Upper lobe of left lung (tissue), 6 donors: ENCODE measurements at regions not wholly inside any gene's neighbourhood (a gene's known extent, or its start where the extent isn't known, plus 50 kb on each side); places are given as distances from the start of the nearest gene placed in this dataset.

Experiments used
- ATAC-seq, 2 donors: fragments of 200-7000 bp; cut with Tn5 transposase; one replicate each; pipeline ENCODE4 v1.9.1; 2022; ENCODE audit warnings: mild to moderate bottlenecking in 2 of 2, moderate library complexity in 2 of 2; ENCODE audit not compliant: low FRiP score in 2 of 2
- DNase-seq, 2 donors: peaks; one replicate each; pipeline ENCODE4 v3.0.0-alpha.2; 2019 to 2020
- H3K27ac ChIP-seq, 4 donors: fragments of 200-600 bp; sonication (generic); one replicate each; pipeline ENCODE4 v1.5.1; 2016 to 2019
- H3K27me3 ChIP-seq, 4 donors: fragments of 200-600 bp; sonication (generic); one replicate each; pipeline ENCODE4 v1.5.1; 2017 to 2019
- H3K36me3 ChIP-seq, 4 donors: fragments of 200-600 bp; sonication (generic); one replicate each; pipeline ENCODE4 v1.5.1; 2016 to 2019
- H3K4me1 ChIP-seq, 4 donors: fragments of 200-600 bp; sonication (generic); one replicate each; pipeline ENCODE4 v1.5.1; 2018 to 2019
- H3K4me3 ChIP-seq, 4 donors: fragments of 200-600 bp; sonication (generic); one replicate each; pipeline ENCODE4 v1.5.1; 2017 to 2019; ENCODE audit warnings: mild to moderate bottlenecking in 2 of 4, moderate library complexity in 1 of 4
- H3K9me3 ChIP-seq, 4 donors: fragments of 200-600 bp; sonication (generic); one replicate each; pipeline ENCODE4 v1.5.1; 2018 to 2019
- EP300 ChIP-seq, 4 donors: sonication (generic); formaldehyde crosslinking; IDR thresholded peaks; one replicate each; pipeline ENCODE4 v1.5.1; 2017; ENCODE audit warnings: antibody characterized with exemption in 4 of 4, control low read depth in 2 of 4
- POLR2A ChIP-seq, 4 donors: fragments of 450-650 bp; IDR thresholded peaks; one replicate each; pipeline ENCODE4 v1.5.1; 2016 to 2017; ENCODE audit warnings: antibody characterized with exemption in 4 of 4, mild to moderate bottlenecking in 2 of 4
- POLR2AphosphoS5 ChIP-seq, 2 donors: sonication (generic); formaldehyde crosslinking; IDR thresholded peaks; one replicate each; pipeline ENCODE4 v1.5.1; 2017; ENCODE audit warnings: antibody characterized with exemption in 2 of 2
- WGBS, 2 donors: methylation state at CpG; one replicate each; pipeline ENCODE4 v1.1.5; 2017 to 2018; 5-methylcytosine and 5-hydroxymethylcytosine counted together
- TF ChIP-seq, protein P1 (sequence below), 6 experiments: fragments of 450-650 bp in 4 of 6; fragments of 200-600 bp in 2 of 6; sonication (generic) in 2 of 6; IDR thresholded peaks; one replicate each; pipeline ENCODE4 v1.5.1; 2016 to 2019; ENCODE audit warnings: antibody characterized with exemption in 6 of 6
- donor health status: DM: no; HTN: no; CAD: no; lungs with moderate emphysema.
- donor health status: DM: no; HTN: yes; CAD: no; lungs with severe emphysema.

DNA sequence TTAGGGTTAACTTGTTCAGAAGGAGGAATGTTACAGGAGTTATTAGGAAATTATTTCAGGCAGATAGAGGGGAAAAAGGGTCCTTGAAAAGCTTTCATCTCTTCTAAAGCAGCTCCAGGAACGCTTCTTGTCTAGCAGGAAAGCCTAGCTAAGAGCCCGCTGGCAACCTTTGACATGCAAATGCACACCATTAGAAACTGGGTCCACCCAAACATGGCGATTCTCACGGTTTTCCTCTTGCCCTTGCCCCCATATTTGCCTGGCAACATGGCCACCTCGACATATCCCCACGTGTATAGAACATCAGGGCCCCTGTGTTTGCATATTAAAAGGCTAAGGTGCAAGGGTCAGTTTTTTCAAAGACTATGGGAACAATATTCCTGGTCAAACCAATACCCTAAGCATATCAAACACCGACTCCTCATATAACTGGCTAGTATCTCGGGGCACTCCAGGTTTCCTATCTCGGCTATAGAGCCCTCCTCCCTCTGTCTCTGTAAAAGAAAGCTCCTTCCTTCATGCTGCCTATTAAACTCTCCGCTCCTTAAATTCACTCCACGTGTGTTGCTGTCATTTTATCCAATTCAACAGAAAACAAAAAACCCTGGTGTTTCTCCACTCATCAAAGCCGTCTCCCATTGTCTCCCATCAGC lies 268.9 kb upstream of the HSFY2 start:
- 77% methylated on average over 12 of the region's 12 CpGs; no CpG with 5 or more reads in 1 of the 2 donors for WGBS, 2 donors
- no peak for TF ChIP-seq POLR2AphosphoS5 (IDR thresholded peaks at IDR 0.05)
- TF ChIP-seq, protein P1, sequence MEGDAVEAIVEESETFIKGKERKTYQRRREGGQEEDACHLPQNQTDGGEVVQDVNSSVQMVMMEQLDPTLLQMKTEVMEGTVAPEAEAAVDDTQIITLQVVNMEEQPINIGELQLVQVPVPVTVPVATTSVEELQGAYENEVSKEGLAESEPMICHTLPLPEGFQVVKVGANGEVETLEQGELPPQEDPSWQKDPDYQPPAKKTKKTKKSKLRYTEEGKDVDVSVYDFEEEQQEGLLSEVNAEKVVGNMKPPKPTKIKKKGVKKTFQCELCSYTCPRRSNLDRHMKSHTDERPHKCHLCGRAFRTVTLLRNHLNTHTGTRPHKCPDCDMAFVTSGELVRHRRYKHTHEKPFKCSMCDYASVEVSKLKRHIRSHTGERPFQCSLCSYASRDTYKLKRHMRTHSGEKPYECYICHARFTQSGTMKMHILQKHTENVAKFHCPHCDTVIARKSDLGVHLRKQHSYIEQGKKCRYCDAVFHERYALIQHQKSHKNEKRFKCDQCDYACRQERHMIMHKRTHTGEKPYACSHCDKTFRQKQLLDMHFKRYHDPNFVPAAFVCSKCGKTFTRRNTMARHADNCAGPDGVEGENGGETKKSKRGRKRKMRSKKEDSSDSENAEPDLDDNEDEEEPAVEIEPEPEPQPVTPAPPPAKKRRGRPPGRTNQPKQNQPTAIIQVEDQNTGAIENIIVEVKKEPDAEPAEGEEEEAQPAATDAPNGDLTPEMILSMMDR (IDR thresholded peaks at IDR 0.05): no peak
- TF ChIP-seq EP300 (IDR thresholded peaks at IDR 0.05): no peak
- TF ChIP-seq POLR2A (IDR thresholded peaks at IDR 0.05): no peak

DNA sequence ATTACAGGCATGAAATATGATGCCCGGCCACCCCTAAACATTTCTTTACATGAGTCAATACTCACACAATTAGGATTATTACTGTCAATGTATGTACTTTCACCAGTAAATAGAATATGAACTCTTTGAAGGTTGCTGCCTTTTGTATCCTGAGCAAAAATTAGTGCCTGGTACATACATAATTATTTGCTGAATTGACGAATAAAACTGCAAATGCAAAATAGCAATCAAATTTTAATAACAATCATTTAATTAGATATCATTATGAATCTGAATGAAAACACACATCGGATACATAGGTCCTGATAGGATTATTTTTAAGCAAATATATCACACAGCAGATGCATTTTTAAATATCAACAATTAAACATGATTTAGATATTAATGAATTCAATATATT lies 253.1 kb upstream of the HSFY2 start:
- H3K27me3 ChIP-seq: no peaks in the 10 kb centered on the region
- WGBS, 2 donors: 98% methylated on average over 3 of the region's 3 CpGs; no CpG with 5 or more reads in 1 of the 2 donors
- DNase-seq (no peak), ATAC-seq (no peak)
- H3K27ac ChIP-seq: no peak overlapping the region
- no peaks in the 10 kb centered on the region for H3K4me1 ChIP-seq
- no peaks in the 10 kb centered on the region for H3K36me3 ChIP-seq
- TF ChIP-seq POLR2A (IDR thresholded peaks at IDR 0.05): no peak
- TF ChIP-seq, protein P1 (IDR thresholded peaks at IDR 0.05): no peak
- no peak for TF ChIP-seq POLR2AphosphoS5 (IDR thresholded peaks at IDR 0.05)
- no peak overlapping the region for H3K4me3 ChIP-seq
- no peaks in the 10 kb centered on the region for H3K9me3 ChIP-seq

More for the DNA sequence above, 268.9 kb upstream of the HSFY2 start:
- DNase-seq (no peak), ATAC-seq (no peak)
- Histone ChIP-seq H3K27me3 (no peaks in the 10 kb centered on the region), H3K36me3 (no peaks in the 10 kb centered on the region), H3K27ac (no peak overlapping the region), H3K4me3 (no peak overlapping the region), H3K9me3 (no peaks in the 10 kb centered on the region), H3K4me1 (no peaks in the 10 kb centered on the region)

DNA sequence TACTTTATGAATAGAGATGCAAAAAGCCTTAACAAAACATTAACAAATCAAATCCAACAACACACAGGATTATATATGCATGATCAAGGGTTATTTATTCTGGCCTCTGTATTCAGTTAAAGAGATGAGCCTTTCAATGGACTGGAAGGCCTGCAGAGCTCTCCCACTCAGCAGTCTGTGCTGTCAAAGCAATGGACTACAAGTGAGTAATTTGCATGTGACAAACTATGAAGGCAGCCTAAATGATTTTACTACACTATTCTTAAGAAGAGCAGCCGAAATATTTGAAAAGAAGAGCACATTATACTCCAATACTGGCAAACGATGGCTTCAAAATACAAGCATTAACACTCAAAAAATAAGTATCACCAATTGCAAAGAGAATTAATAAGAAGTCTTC lies 250.4 kb upstream of the HSFY2 start:
- Histone ChIP-seq H3K4me3 (no peak overlapping the region), H3K9me3 (no peaks in the 10 kb centered on the region), H3K36me3 (no peaks in the 10 kb centered on the region), H3K27me3 (no peaks in the 10 kb centered on the region), H3K27ac (no peak overlapping the region), H3K4me1 (no peaks in the 10 kb centered on the region)
- 71% methylated on average over 2 of the region's 2 CpGs; no CpG with 5 or more reads in 1 of the 2 donors for WGBS, 2 donors
- TF ChIP-seq, protein P1 (IDR thresholded peaks at IDR 0.05): no peak
- DNase-seq: no peak
- no peak for ATAC-seq

DNA sequence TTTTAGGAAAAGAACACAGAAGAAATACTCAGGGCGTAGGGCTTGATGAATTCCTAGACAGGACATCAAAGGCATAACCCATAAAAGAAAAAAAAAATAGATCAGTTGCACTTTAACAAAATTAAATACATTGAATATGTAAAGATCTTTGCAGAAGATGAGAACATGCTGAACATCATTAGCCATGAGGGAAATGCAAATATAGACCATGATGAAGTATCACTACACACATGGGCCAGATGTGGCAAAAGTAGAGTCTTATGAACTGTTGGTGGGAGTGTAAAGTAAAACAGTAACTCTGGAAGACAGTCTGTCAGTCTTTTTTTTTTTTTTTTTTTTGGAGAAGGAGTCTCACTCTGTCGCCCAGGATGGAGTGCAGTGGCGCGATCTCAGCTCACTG lies 246.7 kb upstream of the HSFY2 start:
- ATAC-seq (no peak), DNase-seq (no peak)
- Histone ChIP-seq H3K27me3 (no peaks in the 10 kb centered on the region), H3K36me3 (no peaks in the 10 kb centered on the region), H3K4me3 (no peak overlapping the region), H3K27ac (no peak overlapping the region), H3K9me3 (no peaks in the 10 kb centered on the region), H3K4me1 (no peaks in the 10 kb centered on the region)
- 99% methylated on average over 4 of the region's 4 CpGs; no CpG with 5 or more reads in 1 of the 2 donors for WGBS, 2 donors
- TF ChIP-seq POLR2AphosphoS5 (IDR thresholded peaks at IDR 0.05): no peak
- TF ChIP-seq, protein P1 (IDR thresholded peaks at IDR 0.05): no peak

DNA sequence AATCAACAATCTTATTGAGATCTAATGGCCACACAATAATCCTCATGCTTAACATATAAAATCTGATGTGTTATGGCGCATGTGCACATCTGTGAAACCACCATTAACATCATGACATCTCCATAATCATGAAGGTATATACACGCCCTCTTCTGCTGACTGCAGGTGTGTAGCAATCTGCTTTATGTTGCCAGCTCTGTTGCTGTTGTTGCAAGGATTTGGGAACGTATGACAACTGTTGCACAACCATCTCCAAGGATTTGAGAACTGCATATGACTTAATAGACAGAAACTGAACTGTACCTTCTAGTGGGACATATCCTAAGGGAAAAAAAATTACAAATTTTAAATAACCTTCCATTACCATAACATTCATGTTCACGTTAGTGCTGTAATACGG lies 243.5 kb upstream of the HSFY2 start:
- TF ChIP-seq POLR2A (IDR thresholded peaks at IDR 0.05) (no peak), EP300 (IDR thresholded peaks at IDR 0.05) (no peak), POLR2AphosphoS5 (IDR thresholded peaks at IDR 0.05) (no peak)
- TF ChIP-seq, protein P1 (IDR thresholded peaks at IDR 0.05): no peak
- Histone ChIP-seq H3K9me3 (no peaks in the 10 kb centered on the region), H3K27me3 (no peaks in the 10 kb centered on the region), H3K4me1 (no peaks in the 10 kb centered on the region), H3K27ac (no peak overlapping the region), H3K36me3 (no peaks in the 10 kb centered on the region), H3K4me3 (no peak overlapping the region)
- DNase-seq: no peak
- ATAC-seq: no peak
- WGBS, 2 donors: 90% methylated on average over 5 of the region's 5 CpGs; no CpG with 5 or more reads in 1 of the 2 donors
